Midbrain (tissue), 1 donor: ENCODE measurements at regions not wholly inside any gene's neighbourhood (a gene's known extent, or its start where the extent isn't known, plus 50 kb on each side); places are given as distances from the start of the nearest gene placed in this dataset.

Source experiments
- DNase-seq: peaks from one replicate; lab custom pipeline; 2025; lab: John Stamatoyannopoulos, UW

- no peak for DNase-seq
Measured at GRCh38 chr12:95411466-95411865, 62.5 kb upstream of the METAP2 start.

GRCh38 chr12:95412482-95413311 lies 61.3 kb upstream of the METAP2 start:
- no peak for DNase-seq

GRCh38 chr12:95413576-95413975 lies 60.4 kb upstream of the METAP2 start:
- DNase-seq = no peak

GRCh38 chr12:95415451-95415850 lies 58.5 kb upstream of the METAP2 start:
- DNase-seq = no peak

- DNase-seq = no peak
Measured at GRCh38 chr12:95416111-95416636, 57.8 kb upstream of the METAP2 start.

- no peak for DNase-seq
Measured at GRCh38 chr12:95417372-95417771, 56.6 kb upstream of the METAP2 start.

GRCh38 chr12:95418142-95418541 lies 55.8 kb upstream of the METAP2 start:
- no peak for DNase-seq
